MM.1S (cell line): ENCODE measurements at regions not wholly inside any gene's neighbourhood (a gene's known extent, or its start where the extent isn't known, plus 50 kb on each side); places are given as distances from the start of the nearest gene placed in this dataset.
"Not testable (repeated sequence)": the region's sequence is repeated elsewhere in the genome, so short reads cannot be mapped to it uniquely, and the experiment has no call there.

Experiments
- DNase-seq: peaks from one replicate; pipeline ENCODE4 v3.0.0-alpha.2; 2015
- H2AFZ ChIP-seq: fragments of 300-600 bp; sonication (generic); 2 replicates; pipeline ENCODE4 v1.6.0; 2016; ENCODE audit warnings: antibody characterized with exemption, low read length
- H3F3A ChIP-seq: fragments of 300-600 bp; sonication (generic); 2 replicates; pipeline ENCODE4 v1.6.1; 2016; ENCODE audit warnings: mild to moderate bottlenecking, antibody characterized with exemption, low read length, moderate library complexity, mixed read lengths; ENCODE audit not compliant: insufficient read depth
- H3K27ac ChIP-seq: fragments of 300-600 bp; sonication (generic); 2 replicates; pipeline ENCODE4 v1.5.1; 2016; ENCODE audit warnings: mild to moderate bottlenecking, low read length
- H3K27me3 ChIP-seq: fragments of 300-600 bp; sonication (generic); replicated peaks from 2 replicates; pipeline ENCODE4 v1.6.0; 2016; ENCODE audit warnings: low read length; ENCODE audit not compliant: insufficient read depth
- H3K36me3 ChIP-seq: fragments of 300-600 bp; sonication (generic); replicated peaks from 2 replicates; pipeline ENCODE4 v1.6.1; 2016; ENCODE audit warnings: mild to moderate bottlenecking, low read length, mixed read lengths; ENCODE audit not compliant: insufficient read depth
- H3K4me1 ChIP-seq: fragments of 300-600 bp; sonication (generic); 2 replicates; pipeline ENCODE4 v1.6.1; 2016; ENCODE audit warnings: low read length, mixed read lengths
- H3K4me2 ChIP-seq: fragments of 300-600 bp; sonication (generic); 2 replicates; pipeline ENCODE4 v1.6.0; 2016; ENCODE audit warnings: low read depth, low read length
- H3K4me3 ChIP-seq: fragments of 300-600 bp; sonication (generic); 2 replicates; pipeline ENCODE4 v1.5.1; 2016; ENCODE audit warnings: low read length, mixed read lengths
- H3K79me2 ChIP-seq: fragments of 300-600 bp; sonication (generic); 2 replicates; pipeline ENCODE4 v1.6.1; 2016; ENCODE audit warnings: mixed run types, low read length, mixed read lengths
- H3K9ac ChIP-seq: fragments of 300-600 bp; sonication (generic); 2 replicates; pipeline ENCODE4 v1.6.1; 2016; ENCODE audit warnings: low read length, mixed read lengths
- H3K9me2 ChIP-seq: fragments of 300-600 bp; sonication (generic); replicated peaks from 2 replicates; pipeline ENCODE4 v1.6.1; 2016; ENCODE audit warnings: mild to moderate bottlenecking, low read length, mixed read lengths; ENCODE audit not compliant: insufficient read depth
- H3K9me3 ChIP-seq: fragments of 300-600 bp; sonication (generic); replicated peaks from 2 replicates; pipeline ENCODE4 v1.6.1; 2016; ENCODE audit warnings: mild to moderate bottlenecking, low read length, mixed read lengths; ENCODE audit not compliant: insufficient read depth
- H4K20me1 ChIP-seq: fragments of 300-600 bp; sonication (generic); 2 replicates; pipeline ENCODE4 v1.6.1; 2016; ENCODE audit warnings: mild to moderate bottlenecking, low read length, moderate library complexity, mixed read lengths; ENCODE audit not compliant: insufficient read depth
- EZH2 ChIP-seq: fragments of 300-600 bp; sonication (generic); optimal IDR thresholded peaks from 2 replicates; pipeline ENCODE3; 2017; ENCODE audit warnings: low read depth, mild to moderate bottlenecking, antibody characterized with exemption, low read length, mixed read lengths
- EZH2phosphoT487 ChIP-seq: fragments of 300-600 bp; sonication (generic); IDR thresholded peaks from 2 replicates; pipeline ENCODE4 v1.6.1; 2018; ENCODE audit warnings: antibody characterized with exemption, low read length
- TF ChIP-seq, protein P1 (sequence below): fragments of 300-600 bp; sonication (generic); IDR thresholded peaks from 2 replicates; pipeline ENCODE4 v1.5.1; 2016; ENCODE audit warnings: antibody characterized with exemption, low read length, mixed read lengths

DNA sequence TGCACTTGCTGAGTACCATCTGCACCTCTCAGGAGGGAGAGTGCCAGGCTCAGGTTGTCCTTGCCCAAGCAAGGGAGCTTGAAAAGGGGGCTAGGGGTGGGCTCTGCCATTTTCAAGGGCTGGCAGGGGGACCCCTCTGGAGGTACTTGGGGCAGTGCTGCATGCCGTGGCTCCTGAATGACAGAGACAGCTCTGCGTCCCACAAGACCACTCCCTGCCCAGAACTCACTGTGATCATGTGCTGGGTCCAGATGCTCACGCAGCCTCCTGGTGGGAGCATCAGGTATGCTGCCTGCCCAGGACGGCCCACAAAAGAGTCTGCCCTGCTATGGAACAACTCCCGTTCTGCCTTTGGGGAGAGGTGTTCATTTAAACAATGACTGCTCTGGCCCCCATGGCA lies 165.2 kb downstream of the GOLGA6L4 start:
- TF ChIP-seq EZH2phosphoT487 (no peak), EZH2 (no peak)
- TF ChIP-seq, protein P1, sequence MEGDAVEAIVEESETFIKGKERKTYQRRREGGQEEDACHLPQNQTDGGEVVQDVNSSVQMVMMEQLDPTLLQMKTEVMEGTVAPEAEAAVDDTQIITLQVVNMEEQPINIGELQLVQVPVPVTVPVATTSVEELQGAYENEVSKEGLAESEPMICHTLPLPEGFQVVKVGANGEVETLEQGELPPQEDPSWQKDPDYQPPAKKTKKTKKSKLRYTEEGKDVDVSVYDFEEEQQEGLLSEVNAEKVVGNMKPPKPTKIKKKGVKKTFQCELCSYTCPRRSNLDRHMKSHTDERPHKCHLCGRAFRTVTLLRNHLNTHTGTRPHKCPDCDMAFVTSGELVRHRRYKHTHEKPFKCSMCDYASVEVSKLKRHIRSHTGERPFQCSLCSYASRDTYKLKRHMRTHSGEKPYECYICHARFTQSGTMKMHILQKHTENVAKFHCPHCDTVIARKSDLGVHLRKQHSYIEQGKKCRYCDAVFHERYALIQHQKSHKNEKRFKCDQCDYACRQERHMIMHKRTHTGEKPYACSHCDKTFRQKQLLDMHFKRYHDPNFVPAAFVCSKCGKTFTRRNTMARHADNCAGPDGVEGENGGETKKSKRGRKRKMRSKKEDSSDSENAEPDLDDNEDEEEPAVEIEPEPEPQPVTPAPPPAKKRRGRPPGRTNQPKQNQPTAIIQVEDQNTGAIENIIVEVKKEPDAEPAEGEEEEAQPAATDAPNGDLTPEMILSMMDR: no peak
- no peak for DNase-seq
- no peaks in the 10 kb centered on the region for H3F3A ChIP-seq
- H3K4me2 ChIP-seq: no peak overlapping the region
- no peaks in the 10 kb centered on the region for H3K79me2 ChIP-seq
- no peak overlapping the region for H2AFZ ChIP-seq
- no peaks in the 10 kb centered on the region for H4K20me1 ChIP-seq
- H3K4me1 ChIP-seq: no peaks in the 10 kb centered on the region
- no peaks in the 10 kb centered on the region for H3K27me3 ChIP-seq
- H3K4me3 ChIP-seq: no peak overlapping the region
- H3K36me3 ChIP-seq: no peaks in the 10 kb centered on the region
- no peaks in the 10 kb centered on the region for H3K9me3 ChIP-seq
- no peak overlapping the region for H3K27ac ChIP-seq
- no peak overlapping the region for H3K9ac ChIP-seq
- H3K9me2 ChIP-seq: no peaks in the 10 kb centered on the region

DNA sequence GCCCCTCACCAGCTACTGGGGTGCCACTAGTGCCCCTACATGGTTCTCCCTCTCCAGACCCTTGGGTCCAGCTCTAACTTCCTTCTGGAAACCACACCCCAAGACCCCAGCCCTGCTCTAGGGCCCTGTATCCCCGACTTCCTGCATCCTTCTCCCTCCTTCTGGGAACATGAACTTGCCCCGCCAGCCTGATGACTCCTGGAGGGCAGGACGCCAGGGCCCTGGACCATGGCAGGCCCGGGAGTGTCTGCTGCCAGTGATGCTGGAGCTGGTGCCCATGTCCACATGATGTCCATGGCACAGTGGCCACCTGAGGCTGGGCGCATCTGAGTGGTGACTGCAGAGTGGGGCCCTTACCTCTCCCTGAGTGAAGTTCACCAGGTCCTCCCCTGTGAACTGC lies 165.9 kb downstream of the GOLGA6L4 start:
- not testable (repeated sequence) for DNase-seq, H3K27ac ChIP-seq, H3K9me3 ChIP-seq, H3K9me2 ChIP-seq, H3K4me1 ChIP-seq, H3K9ac ChIP-seq, H3K36me3 ChIP-seq, H3F3A ChIP-seq, H4K20me1 ChIP-seq, H3K4me3 ChIP-seq, H3K79me2 ChIP-seq, H3K27me3 ChIP-seq, H3K4me2 ChIP-seq, H2AFZ ChIP-seq

DNA sequence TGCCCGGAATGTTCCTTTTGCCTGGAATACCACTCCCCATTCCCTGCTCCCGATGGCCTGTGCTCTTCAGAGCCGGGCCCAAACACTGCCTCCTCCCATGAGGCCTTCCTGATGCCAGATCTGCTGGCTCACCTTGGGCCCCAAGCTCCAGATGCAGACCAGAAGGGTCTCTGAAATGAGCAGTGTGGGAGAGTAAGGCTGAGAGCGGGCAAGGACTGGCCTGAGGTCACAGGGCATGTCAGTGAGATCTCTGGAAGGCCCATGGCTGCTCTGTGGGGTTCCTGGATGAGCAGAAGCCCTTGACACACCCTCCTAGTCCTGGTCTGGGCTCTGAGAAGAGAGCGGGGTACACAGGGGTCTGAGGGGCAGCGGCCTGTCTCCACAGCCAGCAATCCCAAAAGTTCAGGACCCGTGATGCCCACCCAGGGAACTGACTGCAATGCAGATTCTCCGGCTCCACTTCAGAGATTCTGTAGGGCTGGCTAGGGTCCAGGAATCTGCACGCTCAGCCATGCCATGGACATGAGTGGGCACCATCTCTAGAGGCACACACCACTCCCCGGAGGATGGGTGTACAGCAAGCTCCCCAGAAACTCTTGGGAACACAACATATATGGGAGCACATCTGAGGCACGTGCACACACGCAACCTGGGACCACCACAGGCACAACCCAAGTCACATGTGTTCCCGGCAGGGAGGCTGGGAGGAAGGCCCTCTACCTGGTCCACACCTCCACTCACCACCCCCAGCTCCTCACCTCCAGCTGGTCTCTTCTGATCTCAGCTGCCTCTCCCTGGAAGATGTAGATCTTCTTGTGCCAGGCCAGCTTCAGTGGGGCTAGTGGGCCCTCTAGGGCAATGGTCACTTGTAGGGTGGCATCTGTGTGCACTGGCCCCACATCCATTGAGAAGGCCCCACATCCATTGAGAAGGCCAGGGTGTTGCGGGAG lies 166.6 kb downstream of the GOLGA6L4 start:
- not testable (repeated sequence) for H3K9ac ChIP-seq, H3K9me3 ChIP-seq, H3K36me3 ChIP-seq, DNase-seq, H3K27me3 ChIP-seq, H3K4me2 ChIP-seq, H3K4me3 ChIP-seq, H3K9me2 ChIP-seq, H3K4me1 ChIP-seq, H2AFZ ChIP-seq, H3K27ac ChIP-seq, H3K79me2 ChIP-seq, H4K20me1 ChIP-seq, H3F3A ChIP-seq

DNA sequence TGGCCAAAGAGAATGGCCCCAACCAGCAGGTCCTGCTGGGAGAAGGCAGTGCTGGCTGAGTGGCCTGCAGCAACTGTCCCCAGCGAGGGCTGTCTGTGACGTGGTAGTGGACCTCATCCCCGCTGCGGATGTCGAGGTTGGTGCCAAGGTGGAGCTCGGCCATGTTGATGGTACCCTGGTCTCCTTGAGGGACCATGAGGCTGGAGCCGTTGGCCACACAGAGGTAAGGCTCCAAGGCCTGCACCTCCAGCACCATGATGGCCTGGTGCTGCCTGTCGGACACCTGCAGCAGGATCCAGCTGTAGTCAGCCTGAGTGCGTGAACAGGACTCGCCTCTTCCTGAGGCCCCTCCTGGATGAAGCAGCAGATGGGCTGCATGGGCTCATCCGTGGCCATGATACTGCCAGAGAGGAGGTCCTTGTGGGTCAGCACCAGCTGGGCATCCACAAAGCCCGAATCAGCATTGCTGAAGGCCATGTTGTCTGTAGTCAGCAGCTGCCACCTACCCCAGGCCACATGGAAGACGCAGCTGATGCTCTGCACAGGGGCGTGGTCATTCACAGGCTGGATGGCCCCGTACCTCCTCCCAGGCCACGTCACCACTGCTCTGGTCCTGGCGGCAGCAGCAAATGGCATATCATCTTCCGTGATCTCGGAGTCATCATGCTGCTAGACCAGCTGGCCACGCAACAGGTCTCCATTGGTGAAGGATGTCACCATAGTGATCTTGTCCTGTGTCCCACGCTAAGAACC lies 167.5 kb downstream of the GOLGA6L4 start:
- no peaks in the 10 kb centered on the region for H3K9me3 ChIP-seq
- H3K36me3 ChIP-seq: no peaks in the 10 kb centered on the region
- TF ChIP-seq EZH2 (no peak), EZH2phosphoT487 (no peak)
- TF ChIP-seq, protein P1: no peak
- no peak for DNase-seq
- no peaks in the 10 kb centered on the region for H3F3A ChIP-seq
- H3K4me1 ChIP-seq: no peaks in the 10 kb centered on the region
- no peaks in the 10 kb centered on the region for H3K27me3 ChIP-seq
- no peaks in the 10 kb centered on the region for H3K79me2 ChIP-seq
- H3K4me2 ChIP-seq: no peak overlapping the region
- no peaks in the 10 kb centered on the region for H4K20me1 ChIP-seq
- H2AFZ ChIP-seq: no peak overlapping the region
- no peak overlapping the region for H3K9ac ChIP-seq
- no peak overlapping the region for H3K4me3 ChIP-seq
- H3K9me2 ChIP-seq: no peaks in the 10 kb centered on the region
- no peak overlapping the region for H3K27ac ChIP-seq

DNA sequence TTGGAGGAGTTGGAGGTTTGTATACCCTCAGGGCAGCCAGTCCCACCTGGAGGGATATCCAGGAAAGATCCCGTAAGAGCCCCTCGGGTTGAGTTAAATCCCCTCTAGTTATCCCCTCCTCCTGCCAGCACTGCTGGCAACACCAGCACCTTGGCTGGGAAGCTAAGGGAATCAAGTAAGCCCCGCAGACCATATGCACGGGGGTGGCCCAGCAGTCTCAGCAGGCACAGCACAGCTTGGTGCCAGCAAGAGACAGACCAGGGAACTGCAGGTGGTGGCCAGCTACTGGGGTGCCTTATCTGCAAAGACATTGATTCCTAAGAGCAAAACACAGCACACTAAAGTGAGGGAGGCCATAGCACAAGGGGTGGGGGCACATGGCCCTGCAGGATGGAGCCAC lies 173.8 kb downstream of the GOLGA6L4 start:
- H3K4me3 ChIP-seq, H3K36me3 ChIP-seq, H3K27ac ChIP-seq, H2AFZ ChIP-seq, H3K27me3 ChIP-seq, H3K9me2 ChIP-seq, DNase-seq, H4K20me1 ChIP-seq, H3K9me3 ChIP-seq, H3K4me1 ChIP-seq, H3F3A ChIP-seq, H3K4me2 ChIP-seq, H3K79me2 ChIP-seq, H3K9ac ChIP-seq: not testable (repeated sequence)

DNA sequence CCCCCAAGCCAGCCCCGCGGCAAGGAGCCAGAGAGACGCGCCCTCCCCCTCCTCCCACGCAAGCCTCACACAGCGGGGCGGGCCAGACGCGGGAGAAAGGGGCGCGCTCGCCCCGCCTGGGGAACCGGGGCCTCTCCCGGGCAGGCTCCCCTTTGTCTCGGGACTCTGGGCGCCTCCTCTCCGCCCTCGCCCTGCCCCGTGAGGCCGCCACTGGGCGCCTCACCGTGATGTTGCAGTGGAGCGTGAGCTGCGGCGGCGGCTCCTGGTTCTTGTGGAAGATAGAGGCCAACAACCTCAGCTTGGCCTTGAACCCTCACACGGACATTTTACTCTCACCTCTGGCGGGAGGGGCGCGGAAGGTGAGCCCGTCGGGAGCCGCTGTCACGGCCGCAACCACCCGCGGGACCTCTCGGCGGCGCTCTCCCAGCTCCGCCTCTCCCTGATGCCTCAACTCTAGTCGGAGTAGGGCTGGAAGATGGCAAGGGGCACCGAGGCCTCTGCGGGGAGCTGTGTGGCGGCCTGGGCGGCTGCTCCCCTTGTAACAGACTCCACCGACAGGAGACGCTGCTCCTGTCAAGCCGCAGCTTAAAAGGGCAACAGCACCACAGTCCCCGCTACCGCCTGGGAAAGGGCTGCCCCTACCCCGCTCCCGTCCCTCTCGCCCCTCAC lies 179.2 kb upstream of the ZSCAN2 start:
- not testable (repeated sequence) for H3F3A ChIP-seq, H3K79me2 ChIP-seq, H3K4me3 ChIP-seq, H3K27me3 ChIP-seq, H3K9me2 ChIP-seq, H3K4me2 ChIP-seq, H3K9me3 ChIP-seq, H4K20me1 ChIP-seq, H2AFZ ChIP-seq, H3K4me1 ChIP-seq, DNase-seq, H3K27ac ChIP-seq, H3K36me3 ChIP-seq, H3K9ac ChIP-seq
